Parathyroid adenoma (tissue), 2 donors: ENCODE measurements at regions not wholly inside any gene's neighbourhood (a gene's known extent, or its start where the extent isn't known, plus 50 kb on each side); places are given as distances from the start of the nearest gene placed in this dataset.

Experiments used
- H2AFZ ChIP-seq: fragments of 300-600 bp; sonication (generic); one replicate; pipeline ENCODE4 v1.7.0; 2017; ENCODE audit warnings: antibody characterized with exemption, mild to moderate bottlenecking
- H3K27ac ChIP-seq: fragments of 300-600 bp; sonication (generic); one replicate; pipeline ENCODE4 v1.7.0; 2017
- H3K27me3 ChIP-seq: fragments of 300-600 bp; sonication (generic); one replicate; pipeline ENCODE4 v1.7.0; 2017; ENCODE audit warnings: low read length; ENCODE audit not compliant: control insufficient read depth, insufficient read depth
- H3K36me3 ChIP-seq: fragments of 300-600 bp; sonication (generic); one replicate; pipeline ENCODE4 v1.7.0; 2017; ENCODE audit warnings: low read length; ENCODE audit not compliant: control insufficient read depth, insufficient read depth
- H3K4me1 ChIP-seq: fragments of 300-600 bp; sonication (generic); one replicate; pipeline ENCODE4 v1.7.0; 2017; ENCODE audit warnings: control low read depth
- H3K4me2 ChIP-seq: fragments of 300-600 bp; sonication (generic); one replicate; pipeline ENCODE4 v1.7.0; 2017; ENCODE audit warnings: low read length
- H3K4me3 ChIP-seq: fragments of 300-600 bp; sonication (generic); one replicate; pipeline ENCODE4 v1.7.0; 2017; ENCODE audit warnings: low read depth, low read length
- H3K79me2 ChIP-seq: fragments of 300-600 bp; sonication (generic); one replicate; pipeline ENCODE4 v1.7.0; 2017; ENCODE audit warnings: control low read depth
- H3K9ac ChIP-seq: fragments of 300-600 bp; sonication (generic); one replicate; pipeline ENCODE4 v1.7.0; 2017; ENCODE audit warnings: mild to moderate bottlenecking
- H3K9me3 ChIP-seq: fragments of 300-600 bp; sonication (generic); one replicate; pipeline ENCODE4 v1.7.0; 2017; ENCODE audit warnings: low read length; ENCODE audit not compliant: control insufficient read depth
- TF ChIP-seq, protein P1 (sequence below): fragments of 300-600 bp; sonication (generic); IDR thresholded peaks from one replicate; pipeline ENCODE4 v1.7.0; 2017; ENCODE audit warnings: antibody characterized with exemption, mild to moderate bottlenecking
- donor health status: primary hyperparathyroidism.

DNA sequence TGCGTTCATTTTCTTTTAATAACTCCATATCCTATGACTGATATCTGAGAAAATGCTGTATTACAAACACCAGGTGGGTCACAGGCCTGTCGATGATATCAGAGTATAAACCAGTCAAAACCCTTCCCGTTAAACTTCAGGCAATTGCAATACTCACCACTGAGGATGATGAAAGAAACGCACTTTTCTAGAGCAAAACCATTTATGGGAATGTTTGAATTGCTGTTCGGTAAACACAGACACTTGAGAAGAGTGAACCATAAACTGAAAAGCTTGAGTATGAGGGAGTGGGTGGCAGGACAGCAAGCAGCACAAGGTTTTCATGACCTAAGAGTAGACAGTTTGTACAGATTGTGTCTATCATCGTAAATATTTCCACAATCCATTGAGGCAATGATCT is 139.8 kb upstream of the CEP126 start:
- H3K4me2 ChIP-seq, result no peak overlapping the region
- H3K4me1 ChIP-seq, result no peaks in the 10 kb centered on the region
- no peaks in the 10 kb centered on the region for H3K79me2 ChIP-seq
- H2AFZ ChIP-seq, result no peak overlapping the region
- H3K9ac ChIP-seq, result no peak overlapping the region
- TF ChIP-seq, protein P1, sequence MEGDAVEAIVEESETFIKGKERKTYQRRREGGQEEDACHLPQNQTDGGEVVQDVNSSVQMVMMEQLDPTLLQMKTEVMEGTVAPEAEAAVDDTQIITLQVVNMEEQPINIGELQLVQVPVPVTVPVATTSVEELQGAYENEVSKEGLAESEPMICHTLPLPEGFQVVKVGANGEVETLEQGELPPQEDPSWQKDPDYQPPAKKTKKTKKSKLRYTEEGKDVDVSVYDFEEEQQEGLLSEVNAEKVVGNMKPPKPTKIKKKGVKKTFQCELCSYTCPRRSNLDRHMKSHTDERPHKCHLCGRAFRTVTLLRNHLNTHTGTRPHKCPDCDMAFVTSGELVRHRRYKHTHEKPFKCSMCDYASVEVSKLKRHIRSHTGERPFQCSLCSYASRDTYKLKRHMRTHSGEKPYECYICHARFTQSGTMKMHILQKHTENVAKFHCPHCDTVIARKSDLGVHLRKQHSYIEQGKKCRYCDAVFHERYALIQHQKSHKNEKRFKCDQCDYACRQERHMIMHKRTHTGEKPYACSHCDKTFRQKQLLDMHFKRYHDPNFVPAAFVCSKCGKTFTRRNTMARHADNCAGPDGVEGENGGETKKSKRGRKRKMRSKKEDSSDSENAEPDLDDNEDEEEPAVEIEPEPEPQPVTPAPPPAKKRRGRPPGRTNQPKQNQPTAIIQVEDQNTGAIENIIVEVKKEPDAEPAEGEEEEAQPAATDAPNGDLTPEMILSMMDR, result no peak
- H3K9me3 ChIP-seq, result no peaks in the 10 kb centered on the region
- no peak overlapping the region for H3K4me3 ChIP-seq
- H3K27ac ChIP-seq, result no peak overlapping the region
- no peaks in the 10 kb centered on the region for H3K27me3 ChIP-seq
- H3K36me3 ChIP-seq, result no peaks in the 10 kb centered on the region

DNA sequence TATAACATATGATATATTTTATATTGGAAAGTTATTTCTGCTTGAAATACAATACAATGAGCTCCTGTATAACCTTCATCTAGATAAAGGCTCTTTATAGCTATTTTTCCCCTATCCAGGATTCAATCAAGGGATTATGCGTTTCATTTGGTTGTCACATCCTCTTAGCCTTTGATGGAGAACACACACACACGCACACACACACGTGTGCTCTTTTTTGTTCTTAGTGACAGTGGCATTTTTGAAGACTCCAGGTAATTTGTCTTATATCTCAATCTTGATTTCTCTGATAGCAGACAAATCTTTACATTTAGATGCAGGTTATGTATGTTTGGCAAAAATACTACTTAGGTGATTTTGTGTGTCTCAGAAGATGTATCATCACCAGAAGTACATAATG is 144.2 kb upstream of the CEP126 start:
- H3K4me2 ChIP-seq, result no peak overlapping the region

DNA sequence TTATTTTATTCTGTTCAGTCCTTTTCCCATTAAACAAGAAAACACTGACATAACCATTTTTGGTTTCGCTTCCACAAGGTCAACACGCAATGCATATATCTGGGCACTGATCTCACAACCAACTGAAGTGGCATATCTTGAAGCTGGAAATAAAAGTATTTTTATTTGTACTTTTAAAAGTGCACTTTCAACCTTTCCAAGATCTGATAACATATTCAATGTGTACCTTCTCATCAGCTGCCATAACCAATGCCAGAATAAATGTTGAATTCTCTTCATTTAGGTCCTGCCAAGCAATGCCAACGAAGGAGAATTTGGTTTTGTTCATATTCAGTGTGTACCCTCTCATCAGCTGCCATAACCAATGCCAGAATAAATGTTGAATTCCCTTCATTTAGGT is 148.9 kb upstream of the CEP126 start:
- Histone ChIP-seq H3K27me3 (no peaks in the 10 kb centered on the region), H3K4me1 (no peaks in the 10 kb centered on the region), H2AFZ (no peak overlapping the region), H3K79me2 (no peaks in the 10 kb centered on the region), H3K4me2 (no peak overlapping the region), H3K4me3 (no peak overlapping the region), H3K9me3 (no peaks in the 10 kb centered on the region), H3K36me3 (no peaks in the 10 kb centered on the region), H3K9ac (no peak overlapping the region), H3K27ac (no peak overlapping the region)
- TF ChIP-seq, protein P1, result no peak

More for the DNA sequence above, 144.2 kb upstream of the CEP126 start:
- no peaks in the 10 kb centered on the region for H3K36me3 ChIP-seq
- no peaks in the 10 kb centered on the region for H3K27me3 ChIP-seq
- H3K9ac ChIP-seq, result no peak overlapping the region
- no peaks in the 10 kb centered on the region for H3K79me2 ChIP-seq
- TF ChIP-seq, protein P1, result no peak
- no peak overlapping the region for H3K4me3 ChIP-seq
- H3K9me3 ChIP-seq, result no peaks in the 10 kb centered on the region
- no peaks in the 10 kb centered on the region for H3K4me1 ChIP-seq
- H3K27ac ChIP-seq, result no peak overlapping the region
- H2AFZ ChIP-seq, result no peak overlapping the region

DNA sequence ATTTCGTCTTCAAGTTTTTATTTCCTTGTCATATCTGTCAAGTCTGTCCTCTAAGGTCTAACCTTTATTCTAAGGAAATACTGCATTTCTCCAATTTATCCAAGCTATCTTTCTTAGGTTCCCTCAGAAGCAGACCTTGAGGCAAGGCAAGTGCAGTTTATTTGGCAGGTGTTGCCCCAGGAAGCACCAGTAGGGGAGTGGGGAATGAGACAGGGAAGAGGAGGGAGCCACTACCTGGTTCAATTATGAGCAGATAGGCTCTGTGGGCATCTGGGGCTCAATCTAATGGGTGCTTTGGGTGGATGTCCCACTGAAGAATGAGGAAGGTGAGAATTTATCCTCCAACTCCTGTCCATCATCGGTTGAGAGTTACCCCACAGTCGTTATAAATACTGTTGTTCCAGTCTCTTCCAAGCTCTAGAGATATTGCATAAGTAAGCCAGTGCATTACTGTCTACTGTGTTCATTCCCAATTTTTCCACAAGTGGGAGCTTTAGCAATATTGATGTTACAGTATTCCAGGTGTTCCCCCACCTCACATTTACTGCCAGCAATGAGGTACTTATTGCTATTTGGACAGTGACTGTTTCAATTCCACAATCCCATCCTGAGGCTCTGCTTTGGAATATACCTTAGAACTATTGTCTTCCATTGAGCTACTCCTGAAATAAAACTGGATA is 154.9 kb upstream of the CEP126 start:
- Histone ChIP-seq H3K4me2 (no peak overlapping the region), H3K36me3 (no peaks in the 10 kb centered on the region), H3K27ac (no peak overlapping the region), H3K79me2 (no peaks in the 10 kb centered on the region), H3K9me3 (no peaks in the 10 kb centered on the region), H3K4me3 (no peak overlapping the region), H3K4me1 (no peaks in the 10 kb centered on the region), H3K27me3 (no peaks in the 10 kb centered on the region), H3K9ac (no peak overlapping the region), H2AFZ (no peak overlapping the region)
- TF ChIP-seq, protein P1, result no peak

DNA sequence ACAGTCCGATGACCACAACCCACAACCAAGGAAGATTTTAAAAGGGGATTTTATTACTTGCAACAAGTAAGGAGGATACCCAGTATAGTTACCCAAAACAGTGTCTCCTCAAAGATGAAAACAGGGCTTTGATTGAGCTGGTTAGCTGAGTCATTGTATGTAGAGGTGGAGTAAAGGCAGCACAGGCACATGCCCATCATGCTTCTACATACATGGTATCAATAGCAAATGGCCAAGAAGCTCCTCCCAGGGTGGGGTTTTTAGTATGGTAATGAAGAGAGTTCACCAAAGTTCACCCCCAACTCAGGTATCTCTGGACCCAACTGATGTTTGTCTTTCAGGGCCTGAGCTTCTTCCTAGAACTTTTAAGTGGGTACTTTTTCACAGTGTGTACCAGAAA is 157.1 kb upstream of the CEP126 start:
- no peaks in the 10 kb centered on the region for H3K27me3 ChIP-seq

More for the DNA sequence above, 157.1 kb upstream of the CEP126 start:
- Histone ChIP-seq H3K9ac (no peak overlapping the region), H3K79me2 (no peaks in the 10 kb centered on the region), H3K27ac (no peak overlapping the region), H3K4me1 (no peaks in the 10 kb centered on the region), H3K4me3 (no peak overlapping the region), H2AFZ (no peak overlapping the region), H3K9me3 (no peaks in the 10 kb centered on the region), H3K36me3 (no peaks in the 10 kb centered on the region), H3K4me2 (no peak overlapping the region)
- TF ChIP-seq, protein P1, result no peak
